Colonic mucosa (tissue), 4 donors: ENCODE measurements at regions not wholly inside any gene's neighbourhood (a gene's known extent, or its start where the extent isn't known, plus 50 kb on each side); places are given as distances from the start of the nearest gene placed in this dataset.

Experiments
- DNase-seq: peaks from one replicate; pipeline ENCODE4 v3.0.0-alpha.2; 2020
- H3K27ac ChIP-seq: fragments of 200-600 bp; one replicate; pipeline ENCODE4 v1.8.0; 2021
- H3K27me3 ChIP-seq: fragments of 200-600 bp; one replicate; pipeline ENCODE4 v1.8.0; 2021
- H3K36me3 ChIP-seq: fragments of 200-600 bp; one replicate; pipeline ENCODE4 v1.8.0; 2021
- H3K4me1 ChIP-seq: fragments of 200-600 bp; one replicate; pipeline ENCODE4 v1.8.0; 2021; ENCODE audit warnings: mild to moderate bottlenecking
- H3K4me3 ChIP-seq: fragments of 200-600 bp; one replicate; pipeline ENCODE4 v1.8.0; 2021
- H3K9ac ChIP-seq, 2 donors: one replicate each; pipeline ENCODE4 v1.7.0; 2013; ENCODE audit warnings: control low read depth in 2 of 2, low read depth in 2 of 2, low read length in 2 of 2
- H3K9me3 ChIP-seq: fragments of 200-600 bp; one replicate; pipeline ENCODE4 v1.8.0; 2021
- intact Hi-C: fragments of 100-400 bp; cut with DNase I; formaldehyde crosslinking; loops from one replicate; pipeline ENCODE4 v1.14.1; 2022
- TF ChIP-seq, protein P1 (sequence below): fragments of 200-600 bp; IDR thresholded peaks from one replicate; pipeline ENCODE4 v1.8.0; 2022; ENCODE audit warnings: antibody characterized with exemption, mild to moderate bottlenecking
- donor health status: healthy.
- donor health status: DM: no; HTN: no; CAD: no.
- donor health status: DM: no; HTN: no; CAD: no.

DNA sequence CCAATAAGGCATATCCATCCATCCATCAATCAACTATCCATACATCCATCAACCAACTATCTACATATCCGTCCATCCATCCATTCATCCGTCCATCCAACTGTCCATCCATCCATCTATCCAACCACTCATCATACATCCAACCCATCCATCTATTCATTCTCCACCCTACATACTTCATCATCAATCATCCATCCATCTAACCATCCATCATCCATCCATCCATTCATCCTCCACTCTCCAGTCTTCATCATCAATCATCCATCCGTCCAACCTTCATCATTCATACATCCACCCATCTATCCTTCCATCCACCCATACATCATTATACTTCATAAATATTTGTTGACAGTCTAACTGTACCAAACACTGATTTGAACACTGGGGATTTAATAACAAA lies 231.3 kb upstream of the DAB1 start:
- Histone ChIP-seq H3K9ac (no peak overlapping the region), H3K9me3 (no peaks in the 10 kb centered on the region), H3K27ac (no peak overlapping the region), H3K4me1 (no peaks in the 10 kb centered on the region), H3K4me3 (no peak overlapping the region), H3K27me3 (no peaks in the 10 kb centered on the region), H3K36me3 (no peaks in the 10 kb centered on the region)
- TF ChIP-seq, protein P1, sequence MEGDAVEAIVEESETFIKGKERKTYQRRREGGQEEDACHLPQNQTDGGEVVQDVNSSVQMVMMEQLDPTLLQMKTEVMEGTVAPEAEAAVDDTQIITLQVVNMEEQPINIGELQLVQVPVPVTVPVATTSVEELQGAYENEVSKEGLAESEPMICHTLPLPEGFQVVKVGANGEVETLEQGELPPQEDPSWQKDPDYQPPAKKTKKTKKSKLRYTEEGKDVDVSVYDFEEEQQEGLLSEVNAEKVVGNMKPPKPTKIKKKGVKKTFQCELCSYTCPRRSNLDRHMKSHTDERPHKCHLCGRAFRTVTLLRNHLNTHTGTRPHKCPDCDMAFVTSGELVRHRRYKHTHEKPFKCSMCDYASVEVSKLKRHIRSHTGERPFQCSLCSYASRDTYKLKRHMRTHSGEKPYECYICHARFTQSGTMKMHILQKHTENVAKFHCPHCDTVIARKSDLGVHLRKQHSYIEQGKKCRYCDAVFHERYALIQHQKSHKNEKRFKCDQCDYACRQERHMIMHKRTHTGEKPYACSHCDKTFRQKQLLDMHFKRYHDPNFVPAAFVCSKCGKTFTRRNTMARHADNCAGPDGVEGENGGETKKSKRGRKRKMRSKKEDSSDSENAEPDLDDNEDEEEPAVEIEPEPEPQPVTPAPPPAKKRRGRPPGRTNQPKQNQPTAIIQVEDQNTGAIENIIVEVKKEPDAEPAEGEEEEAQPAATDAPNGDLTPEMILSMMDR, result no peak
- DNase-seq, result no peak
- intact Hi-C loops, result no loop called here

DNA sequence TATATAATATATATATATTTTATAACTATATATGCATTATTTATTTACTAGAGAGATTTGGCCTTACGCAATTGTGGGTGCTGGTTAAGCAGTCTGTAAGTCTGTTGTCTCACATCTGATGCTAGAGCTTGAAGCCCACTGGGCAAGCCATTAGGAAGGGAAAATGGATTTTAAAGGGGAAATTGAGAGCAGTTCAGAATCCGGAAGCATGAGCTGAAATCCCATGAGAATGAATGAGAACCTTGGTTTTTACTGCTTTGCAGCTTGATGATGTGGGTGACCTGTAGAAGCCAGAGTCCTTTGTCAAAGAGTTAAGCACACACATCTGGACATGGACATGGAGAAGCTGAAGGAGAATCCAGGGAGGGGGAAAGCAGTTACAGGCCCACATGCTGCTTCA lies 220.8 kb upstream of the DAB1 start:
- TF ChIP-seq, protein P1, result no peak
- Histone ChIP-seq H3K36me3 (no peaks in the 10 kb centered on the region), H3K9me3 (no peaks in the 10 kb centered on the region), H3K9ac (no peak overlapping the region), H3K27ac (no peak overlapping the region), H3K27me3 (no peaks in the 10 kb centered on the region), H3K4me3 (no peak overlapping the region), H3K4me1 (no peaks in the 10 kb centered on the region)
- no peak for DNase-seq
- intact Hi-C loops, result no loop called here

DNA sequence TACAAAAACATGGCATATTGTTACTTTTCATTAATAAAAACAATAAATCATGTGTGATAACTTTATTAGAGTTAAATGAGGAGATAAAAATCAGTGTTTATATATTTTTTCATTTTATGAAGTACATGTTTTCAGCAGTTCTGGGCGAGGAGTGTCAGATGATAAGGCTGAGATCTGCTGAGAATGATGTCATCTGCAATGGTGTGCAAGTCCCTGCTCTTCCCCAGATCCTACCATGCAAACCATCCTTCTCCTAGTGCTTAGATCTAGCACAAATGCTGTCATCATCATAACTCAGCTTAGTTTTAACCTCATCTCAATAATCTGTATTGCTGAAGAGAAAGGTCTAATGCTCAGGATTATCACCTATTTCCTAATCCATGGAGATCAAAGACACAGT lies 214.4 kb upstream of the DAB1 start:
- no peak overlapping the region for H3K4me3 ChIP-seq
- intact Hi-C loops, result no loop called here
- no peak for DNase-seq
- H3K9ac ChIP-seq, result no peak overlapping the region
- no peak overlapping the region for H3K27ac ChIP-seq
- H3K4me1 ChIP-seq, result no peaks in the 10 kb centered on the region
- H3K27me3 ChIP-seq, result no peaks in the 10 kb centered on the region
- TF ChIP-seq, protein P1, result no peak
- no peaks in the 10 kb centered on the region for H3K9me3 ChIP-seq
- no peaks in the 10 kb centered on the region for H3K36me3 ChIP-seq

DNA sequence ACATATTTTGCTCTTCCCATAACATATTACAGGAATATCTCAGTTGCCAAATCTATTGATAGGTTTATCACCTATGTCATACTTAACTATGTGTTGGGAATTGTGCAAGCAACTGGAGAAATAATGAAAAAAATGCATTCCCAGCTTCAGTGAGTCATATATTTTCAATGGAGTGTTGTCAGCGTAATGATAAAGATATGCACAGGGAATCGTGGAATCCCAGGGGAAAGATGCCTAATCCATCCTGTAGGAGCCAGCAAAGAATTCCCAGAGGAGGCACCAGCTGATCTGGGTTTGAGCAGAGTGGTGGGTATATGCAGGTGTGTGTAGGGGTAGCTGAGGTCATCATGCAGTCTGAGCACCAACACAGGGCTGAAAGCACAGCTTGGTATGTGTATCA lies 213.3 kb upstream of the DAB1 start:
- H3K36me3 ChIP-seq, result no peaks in the 10 kb centered on the region
- no peaks in the 10 kb centered on the region for H3K27me3 ChIP-seq
- no peak overlapping the region for H3K9ac ChIP-seq
- H3K4me3 ChIP-seq, result no peak overlapping the region
- no peaks in the 10 kb centered on the region for H3K9me3 ChIP-seq
- H3K4me1 ChIP-seq, result no peaks in the 10 kb centered on the region
- no peak for DNase-seq
- no peak overlapping the region for H3K27ac ChIP-seq
- TF ChIP-seq, protein P1, result no peak
- intact Hi-C loops, result no loop called here

DNA sequence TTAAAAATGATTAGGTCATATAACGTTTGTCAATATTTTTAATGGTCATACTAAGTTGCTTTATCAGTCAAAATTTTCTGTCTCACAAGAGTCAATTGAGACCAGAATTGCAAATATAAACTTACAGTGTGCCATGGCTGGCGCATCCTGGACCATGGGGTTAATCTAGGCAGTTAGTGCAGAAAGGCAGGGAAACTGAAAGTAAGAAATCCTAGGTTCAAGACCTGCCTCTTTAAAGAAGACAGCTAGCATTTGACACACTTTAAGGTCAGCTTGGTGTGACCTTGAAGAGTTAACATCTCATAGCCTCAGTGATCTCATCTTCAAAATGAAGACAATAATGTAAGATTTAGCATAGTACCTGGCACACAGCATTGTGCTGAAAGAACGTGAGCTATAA lies 210.0 kb upstream of the DAB1 start:
- H3K4me1 ChIP-seq, result no peaks in the 10 kb centered on the region
- no peak overlapping the region for H3K4me3 ChIP-seq
- no peaks in the 10 kb centered on the region for H3K9me3 ChIP-seq
- H3K36me3 ChIP-seq, result no peaks in the 10 kb centered on the region
- no peak overlapping the region for H3K27ac ChIP-seq
- intact Hi-C loops, result no loop called here
- TF ChIP-seq, protein P1, result no peak
- no peaks in the 10 kb centered on the region for H3K27me3 ChIP-seq
- no peak overlapping the region for H3K9ac ChIP-seq
- DNase-seq, result no peak

DNA sequence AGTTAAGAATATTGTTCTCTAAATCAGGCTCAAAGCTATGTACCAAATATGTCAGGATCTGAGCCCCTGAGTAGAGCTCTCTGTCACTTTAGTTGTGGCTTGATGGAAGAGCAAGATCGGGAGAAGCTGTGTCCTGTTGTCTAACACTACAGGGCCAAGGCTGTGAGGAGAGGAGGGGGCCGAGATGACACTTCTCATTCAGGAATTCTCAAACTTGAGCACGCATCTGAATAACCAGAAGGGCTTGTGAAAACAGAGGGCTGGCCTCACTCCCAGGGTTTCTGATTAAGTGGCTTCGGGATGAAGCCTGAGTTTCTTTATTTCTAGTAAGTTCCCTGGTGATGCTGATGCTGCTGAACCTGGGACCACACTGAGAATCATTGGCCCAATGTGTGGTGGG lies 209.2 kb upstream of the DAB1 start:
- TF ChIP-seq, protein P1, result no peak
- Histone ChIP-seq H3K27me3 (no peaks in the 10 kb centered on the region), H3K36me3 (no peaks in the 10 kb centered on the region), H3K4me1 (no peaks in the 10 kb centered on the region), H3K9ac (no peak overlapping the region), H3K9me3 (no peaks in the 10 kb centered on the region), H3K4me3 (no peak overlapping the region), H3K27ac (no peak overlapping the region)
- DNase-seq, result no peak
- intact Hi-C loops, result no loop called here
